ENCODE measurements at regions not wholly inside any gene's neighbourhood (a gene's known extent, or its start where the extent isn't known, plus 50 kb on each side); places are given as distances from the start of the nearest gene placed in this dataset.

DNA sequence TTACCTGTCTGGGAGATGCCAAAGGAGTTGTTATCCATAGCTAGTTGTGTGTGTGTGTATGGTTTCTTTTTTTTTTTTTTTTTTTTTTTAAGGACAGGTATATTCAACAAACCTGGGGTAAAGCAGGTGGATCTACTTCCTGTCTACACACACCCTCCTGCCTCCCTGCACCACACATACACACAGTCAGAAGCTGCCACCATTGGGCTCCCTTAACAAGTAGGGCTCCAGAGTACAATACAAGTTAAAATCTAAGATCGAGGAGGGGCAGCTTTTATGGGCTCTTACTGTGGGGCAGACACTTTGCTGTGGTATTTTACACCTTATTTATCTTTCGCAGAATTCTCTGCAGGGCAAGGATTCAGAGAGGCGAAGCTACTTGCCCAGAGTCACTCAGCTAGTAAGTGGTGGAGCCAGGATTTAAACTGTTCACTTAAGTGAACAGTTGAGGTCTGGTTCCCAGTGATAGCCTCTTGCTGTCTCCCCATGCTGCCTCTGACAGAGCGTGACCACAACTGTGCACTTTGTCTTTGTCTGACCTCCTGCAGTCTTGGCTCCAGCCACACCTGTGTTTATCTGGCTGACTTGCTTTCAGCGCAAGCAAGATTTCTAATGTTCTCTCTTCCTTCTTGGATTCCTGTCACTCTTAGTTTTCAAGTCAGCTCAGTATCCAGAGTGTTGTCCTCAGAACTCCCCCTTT lies 135.0 kb downstream of the CSNK2A3 start:
- TF ChIP-seq CTCF (conservative IDR thresholded peaks at IDR 0.05; ENCODE audit: low read depth, low read length) (no peak), EZH2 (IDR thresholded peaks at IDR 0.05; ENCODE audit: borderline replicate concordance, low read depth, low read length, poor library complexity, severe bottlenecking) (no peak)

All from A673 (cell line).